HuH-7.5 (cell line): ENCODE measurements at regions not wholly inside any gene's neighbourhood (a gene's known extent, or its start where the extent isn't known, plus 50 kb on each side); places are given as distances from the start of the nearest gene placed in this dataset.

Experiments
- DNase-seq: peaks from one replicate; pipeline ENCODE4 v3.0.0; 2011; ENCODE audit warnings: low spot score

- no peak for DNase-seq
Observed at GRCh38 chr7:47636433-47637175, 54.7 kb upstream of the TNS3 start.

GRCh38 chr7:47636081-47636432 is 54.1 kb upstream of the TNS3 start:
- DNase-seq, result no peak

GRCh38 chr7:47635091-47636080 is 53.5 kb upstream of the TNS3 start:
- DNase-seq, result peak; percentile 73

GRCh38 chr7:47634273-47634672 is 52.4 kb upstream of the TNS3 start:
- DNase-seq, result no peak

GRCh38 chr7:47633134-47633533 is 51.2 kb upstream of the TNS3 start:
- no peak for DNase-seq
